WTC11 (cell line): ENCODE measurements at regions not wholly inside any gene's neighbourhood (a gene's known extent, or its start where the extent isn't known, plus 50 kb on each side); places are given as distances from the start of the nearest gene placed in this dataset.

Source experiments
- ATF6 ChIP-seq: sonication (generic); formaldehyde crosslinking; IDR thresholded peaks from 2 replicates; pipeline ENCODE4 v1.8.1; 2023; ENCODE audit warnings: mild to moderate bottlenecking, missing genetic modification reagents
- CTCF ChIP-seq: fragments of 200-600 bp; IDR thresholded peaks from 2 replicates; pipeline ENCODE4 v1.8.0; 2022; ENCODE audit warnings: antibody characterized with exemption
- ESRRA ChIP-seq: sonication (generic); formaldehyde crosslinking; IDR thresholded peaks from 2 replicates; pipeline ENCODE4 v1.8.1; 2022; ENCODE audit warnings: mild to moderate bottlenecking, missing genetic modification reagents, borderline replicate concordance
- FOXJ3 ChIP-seq: sonication (generic); formaldehyde crosslinking; IDR thresholded peaks from 2 replicates; pipeline ENCODE4 v1.9.0; 2021; ENCODE audit warnings: missing genetic modification reagents, mild to moderate bottlenecking, borderline replicate concordance
- NR2C2 ChIP-seq: sonication (generic); formaldehyde crosslinking; IDR thresholded peaks from 2 replicates; pipeline ENCODE4 v1.8.0; 2022; ENCODE audit warnings: mild to moderate bottlenecking, missing genetic modification reagents
- NR3C1 ChIP-seq: sonication (generic); formaldehyde crosslinking; conservative IDR thresholded peaks from 2 replicates; pipeline ENCODE4 v1.8.1; 2023; ENCODE audit warnings: low read depth, mild to moderate bottlenecking, missing genetic modification reagents
- OVOL2 ChIP-seq: fragments of 250-450 bp; sonication (Bioruptor Pico); IDR thresholded peaks from 2 replicates; pipeline ENCODE4 v1.9.0; 2021; ENCODE audit warnings: mild to moderate bottlenecking, borderline replicate concordance
- PREB ChIP-seq: sonication (generic); formaldehyde crosslinking; IDR thresholded peaks from 2 replicates; pipeline ENCODE4 v1.8.1; 2022; ENCODE audit warnings: mild to moderate bottlenecking, missing genetic modification reagents, moderate library complexity, borderline replicate concordance
- TCF7 ChIP-seq: sonication (generic); formaldehyde crosslinking; IDR thresholded peaks from 2 replicates; pipeline ENCODE4 v1.8.0; 2022; ENCODE audit warnings: mild to moderate bottlenecking, low read depth, missing genetic modification reagents, moderate library complexity
- ZNF425 ChIP-seq: fragments of 250-450 bp; sonication (Bioruptor Pico); conservative IDR thresholded peaks from 2 replicates; pipeline ENCODE4 v1.9.0; 2021; ENCODE audit warnings: mild to moderate bottlenecking
- TF ChIP-seq, protein P1 (sequence below): sonication (generic); formaldehyde crosslinking; IDR thresholded peaks from 2 replicates; pipeline ENCODE4 v1.8.0; 2022; ENCODE audit warnings: mild to moderate bottlenecking, missing genetic modification reagents

DNA sequence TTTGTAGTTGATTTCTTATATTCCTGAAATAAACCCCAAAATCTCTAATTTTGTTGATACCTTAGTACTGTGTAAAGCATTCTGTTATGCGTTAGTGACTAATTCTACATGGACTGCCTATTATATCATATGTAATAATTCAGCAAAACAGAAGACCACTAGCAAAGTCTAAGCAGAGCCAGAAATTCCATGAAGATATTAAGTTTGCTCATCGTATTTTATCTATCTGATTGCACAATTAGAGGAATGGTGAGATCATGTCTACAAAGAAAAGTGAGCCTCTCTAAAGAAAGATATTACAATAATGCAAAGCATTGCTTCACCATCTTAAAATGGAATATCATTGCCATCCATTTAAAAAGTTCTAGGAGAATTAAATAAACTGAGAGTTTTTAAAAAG is 374.6 kb upstream of the SLC7A11 start:
- TF ChIP-seq FOXJ3 (CRISPR knock-in tag) (no peak), CTCF (no peak), ATF6 (no peak), ESRRA (CRISPR knock-in tag) (no peak), PREB (CRISPR knock-in tag) (no peak), ZNF425 (CRISPR knock-in tag) (no peak), NR3C1 (no peak), TCF7 (CRISPR knock-in tag) (no peak), NR2C2 (CRISPR knock-in tag) (no peak), OVOL2 (CRISPR knock-in tag) (no peak)
- TF ChIP-seq, protein P1, sequence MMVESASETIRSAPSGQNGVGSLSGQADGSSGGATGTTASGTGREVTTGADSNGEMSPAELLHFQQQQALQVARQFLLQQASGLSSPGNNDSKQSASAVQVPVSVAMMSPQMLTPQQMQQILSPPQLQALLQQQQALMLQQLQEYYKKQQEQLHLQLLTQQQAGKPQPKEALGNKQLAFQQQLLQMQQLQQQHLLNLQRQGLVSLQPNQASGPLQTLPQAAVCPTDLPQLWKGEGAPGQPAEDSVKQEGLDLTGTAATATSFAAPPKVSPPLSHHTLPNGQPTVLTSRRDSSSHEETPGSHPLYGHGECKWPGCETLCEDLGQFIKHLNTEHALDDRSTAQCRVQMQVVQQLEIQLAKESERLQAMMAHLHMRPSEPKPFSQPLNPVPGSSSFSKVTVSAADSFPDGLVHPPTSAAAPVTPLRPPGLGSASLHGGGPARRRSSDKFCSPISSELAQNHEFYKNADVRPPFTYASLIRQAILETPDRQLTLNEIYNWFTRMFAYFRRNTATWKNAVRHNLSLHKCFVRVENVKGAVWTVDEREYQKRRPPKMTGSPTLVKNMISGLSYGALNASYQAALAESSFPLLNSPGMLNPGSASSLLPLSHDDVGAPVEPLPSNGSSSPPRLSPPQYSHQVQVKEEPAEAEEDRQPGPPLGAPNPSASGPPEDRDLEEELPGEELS (CRISPR knock-in tag) = no peak
